Ovary (tissue), 3 donors: ENCODE measurements at regions not wholly inside any gene's neighbourhood (a gene's known extent, or its start where the extent isn't known, plus 50 kb on each side); places are given as distances from the start of the nearest gene placed in this dataset.

Experiments
- EP300 ChIP-seq: sonication (generic); formaldehyde crosslinking; IDR thresholded peaks from one replicate; pipeline ENCODE4 v1.6.1; 2017; ENCODE audit warnings: antibody characterized with exemption
- TF ChIP-seq, protein P1 (sequence below), 3 donors: fragments of 450-650 bp in 2 of 3; fragments of 200-600 bp in 1 of 3; IDR thresholded peaks; one replicate each; pipeline versions ENCODE4 v1.5.1 to v1.8.0; 2016 to 2022; ENCODE audit warnings: antibody characterized with exemption in 3 of 3, mild to moderate bottlenecking in 1 of 3
- donor health status: DM: no; HTN: no; CAD: no.

DNA sequence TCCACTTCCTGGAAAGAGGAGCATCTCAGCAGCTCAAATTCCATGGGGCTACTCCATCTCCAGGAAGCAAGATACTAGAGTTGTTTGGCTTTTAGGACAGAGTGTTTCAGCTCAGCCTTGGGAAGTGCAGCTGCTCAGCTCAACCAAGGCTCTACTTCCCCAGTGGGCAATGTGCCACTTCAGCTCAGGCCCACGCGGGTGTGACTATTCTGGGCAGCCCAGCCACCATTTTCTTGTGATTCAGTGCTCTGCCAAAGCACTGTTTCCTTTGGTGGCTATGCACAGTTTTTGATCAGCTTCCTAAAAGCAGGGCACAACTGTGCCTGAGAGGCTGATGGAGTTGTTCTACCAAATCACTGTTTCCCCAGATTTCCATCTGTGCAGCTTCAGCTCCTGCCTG is 1104.9 kb upstream of the TMPRSS15 start:
- TF ChIP-seq, protein P1, sequence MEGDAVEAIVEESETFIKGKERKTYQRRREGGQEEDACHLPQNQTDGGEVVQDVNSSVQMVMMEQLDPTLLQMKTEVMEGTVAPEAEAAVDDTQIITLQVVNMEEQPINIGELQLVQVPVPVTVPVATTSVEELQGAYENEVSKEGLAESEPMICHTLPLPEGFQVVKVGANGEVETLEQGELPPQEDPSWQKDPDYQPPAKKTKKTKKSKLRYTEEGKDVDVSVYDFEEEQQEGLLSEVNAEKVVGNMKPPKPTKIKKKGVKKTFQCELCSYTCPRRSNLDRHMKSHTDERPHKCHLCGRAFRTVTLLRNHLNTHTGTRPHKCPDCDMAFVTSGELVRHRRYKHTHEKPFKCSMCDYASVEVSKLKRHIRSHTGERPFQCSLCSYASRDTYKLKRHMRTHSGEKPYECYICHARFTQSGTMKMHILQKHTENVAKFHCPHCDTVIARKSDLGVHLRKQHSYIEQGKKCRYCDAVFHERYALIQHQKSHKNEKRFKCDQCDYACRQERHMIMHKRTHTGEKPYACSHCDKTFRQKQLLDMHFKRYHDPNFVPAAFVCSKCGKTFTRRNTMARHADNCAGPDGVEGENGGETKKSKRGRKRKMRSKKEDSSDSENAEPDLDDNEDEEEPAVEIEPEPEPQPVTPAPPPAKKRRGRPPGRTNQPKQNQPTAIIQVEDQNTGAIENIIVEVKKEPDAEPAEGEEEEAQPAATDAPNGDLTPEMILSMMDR (IDR thresholded peaks at IDR 0.05): no peak
- TF ChIP-seq EP300: no peak
